SH-SY5Y (cell line): ENCODE measurements at regions not wholly inside any gene's neighbourhood (a gene's known extent, or its start where the extent isn't known, plus 50 kb on each side); places are given as distances from the start of the nearest gene placed in this dataset.

ENCODE experiments used
- GATA2 ChIP-seq: IDR thresholded peaks from 2 replicates; pipeline ENCODE4 v1.6.1; 2011; ENCODE audit warnings: mild to moderate bottlenecking, low read depth, low read length
- GATA3 ChIP-seq: IDR thresholded peaks from 2 replicates; pipeline ENCODE4 v1.6.1; 2011; ENCODE audit warnings: low read depth, mild to moderate bottlenecking, low read length, moderate library complexity

- TF ChIP-seq GATA2: no peak
- TF ChIP-seq GATA3: no peak
Measured at GRCh38 chr3:76011121-76011520, 225.8 kb upstream of the ZNF717 start.
